K562 (cell line): ENCODE measurements at regions not wholly inside any gene's neighbourhood (a gene's known extent, or its start where the extent isn't known, plus 50 kb on each side); places are given as distances from the start of the nearest gene placed in this dataset.

Experiments
- CBX5 ChIP-seq: IDR thresholded peaks from 2 replicates; pipeline ENCODE4 v1.6.1; 2014; ENCODE audit warnings: low read depth, borderline replicate concordance
- CREM ChIP-seq: IDR thresholded peaks from 2 replicates; pipeline ENCODE4 v1.6.1; 2014; ENCODE audit warnings: antibody characterized with exemption, low read depth
- CTBP1 ChIP-seq: fragments of 450-650 bp; IDR thresholded peaks from 2 replicates; pipeline ENCODE4 v1.6.1; 2016; ENCODE audit warnings: borderline replicate concordance
- ETV6 ChIP-seq, 3 experiments: fragments of 150-350 bp in 1 of 3; sonication (generic) in 1 of 3; formaldehyde crosslinking in 1 of 3; IDR thresholded peaks; 2 replicates each; pipeline versions ENCODE4 v1.6.1 to v1.8.0; 2014 to 2022; ENCODE audit warnings: borderline replicate concordance in 2 of 3, low read depth in 2 of 3, antibody characterized with exemption in 1 of 3, low read length in 1 of 3, mild to moderate bottlenecking in 1 of 3, missing genetic modification reagents in 1 of 3
- KLF1 ChIP-seq: fragments of 450-650 bp; IDR thresholded peaks from 2 replicates; pipeline ENCODE4 v1.6.1; 2016; ENCODE audit warnings: missing genetic modification characterization, missing compliant biosample characterization
- KLF10 ChIP-seq: fragments of 250-450 bp; sonication (Bioruptor Pico); IDR thresholded peaks from 2 replicates; pipeline ENCODE4 v1.6.1; 2021; ENCODE audit warnings: matching md5 sums
- MAFG ChIP-seq: fragments of 450-650 bp; conservative IDR thresholded peaks from 2 replicates; pipeline ENCODE4 v1.6.1; 2016; ENCODE audit warnings: missing genetic modification characterization, missing compliant biosample characterization
- MAFK ChIP-seq: IDR thresholded peaks from 2 replicates; pipeline ENCODE4 v1.6.1; 2011; ENCODE audit warnings: low read length, improper control_type of control experiment
- MAZ ChIP-seq, 2 experiments: fragments of 450-650 bp in 1 of 2; sonication (generic) in 1 of 2; formaldehyde crosslinking; IDR thresholded peaks in 1 of 2; conservative IDR thresholded peaks in 1 of 2; 2 replicates each; pipeline versions ENCODE4 v1.4.0 to v1.5.0; 2020; ENCODE audit warnings: mild to moderate bottlenecking in 1 of 2, missing genetic modification reagents in 1 of 2
- NFATC3 ChIP-seq: fragments of 450-650 bp; IDR thresholded peaks from 2 replicates; pipeline ENCODE4 v1.6.1; 2017; ENCODE audit warnings: mild to moderate bottlenecking
- RB1 ChIP-seq: fragments of 450-650 bp; IDR thresholded peaks from 2 replicates; pipeline ENCODE4 v1.6.1; 2017; ENCODE audit warnings: low read depth, mild to moderate bottlenecking
- RHOXF2B ChIP-seq: fragments of 250-450 bp; sonication (Bioruptor Pico); conservative IDR thresholded peaks from 2 replicates; pipeline ENCODE4 v1.5.1; 2021
- SLC30A9 ChIP-seq: fragments of 250-450 bp; sonication (Bioruptor Pico); IDR thresholded peaks from 2 replicates; pipeline ENCODE4 v1.8.0; 2022; ENCODE audit warnings: mild to moderate bottlenecking, moderate library complexity
- SMAD3 ChIP-seq: fragments of 450-650 bp; formaldehyde crosslinking; conservative IDR thresholded peaks from 2 replicates; pipeline ENCODE4 v1.4.0; 2020; ENCODE audit warnings: mild to moderate bottlenecking
- TEAD1 ChIP-seq, 2 experiments: fragments of 450-650 bp in 1 of 2; sonication (generic) in 1 of 2; formaldehyde crosslinking; IDR thresholded peaks; 2 replicates each; pipeline versions ENCODE4 v1.4.0 to v1.8.0; 2020 to 2022; ENCODE audit warnings: mild to moderate bottlenecking in 2 of 2, missing genetic modification reagents in 1 of 2
- ZNF12 ChIP-seq: sonication (generic); formaldehyde crosslinking; IDR thresholded peaks from 2 replicates; pipeline ENCODE4 v1.4.0; 2020; ENCODE audit warnings: mild to moderate bottlenecking, missing genetic modification reagents
- ZNF75A ChIP-seq: fragments of 450-650 bp; formaldehyde crosslinking; IDR thresholded peaks from 2 replicates; pipeline ENCODE4 v1.4.0; 2020; ENCODE audit warnings: mild to moderate bottlenecking
- ZSCAN32 ChIP-seq: fragments of 450-650 bp; formaldehyde crosslinking; IDR thresholded peaks from 2 replicates; pipeline ENCODE4 v1.4.0; 2020; ENCODE audit warnings: mild to moderate bottlenecking, moderate library complexity
- TF ChIP-seq, protein P1 (sequence below): sonication (generic); formaldehyde crosslinking; IDR thresholded peaks from 2 replicates; pipeline ENCODE4 v1.4.0; 2020; ENCODE audit warnings: mild to moderate bottlenecking, missing genetic modification reagents
- TF ChIP-seq, protein P2 (sequence below), 3 experiments: fragments of 200-800 bp in 1 of 3; sonication (Bioruptor generic) in 1 of 3; sonication (generic) in 1 of 3; formaldehyde crosslinking in 1 of 3; IDR thresholded peaks; 2 replicates each; pipeline versions ENCODE4 v1.6.1 to v1.8.0; 2016 to 2022; ENCODE audit warnings: mild to moderate bottlenecking in 2 of 3, missing compliant biosample characterization in 2 of 3, missing genetic modification characterization in 2 of 3, missing genetic modification reagents in 1 of 3
- TF ChIP-seq, protein P3 (sequence below), 3 experiments: fragments of 200-800 bp in 1 of 3; fragments of 250-450 bp in 1 of 3; fragments of 450-650 bp in 1 of 3; sonication (Bioruptor Pico) in 1 of 3; sonication (Bioruptor generic) in 1 of 3; formaldehyde crosslinking in 1 of 3; IDR thresholded peaks; 2 replicates each; pipeline versions ENCODE4 v1.6.1 to v1.8.0; 2016 to 2022; ENCODE audit warnings: mild to moderate bottlenecking in 2 of 3, missing genetic modification characterization in 2 of 3, missing compliant biosample characterization in 1 of 3, moderate library complexity in 1 of 3

DNA sequence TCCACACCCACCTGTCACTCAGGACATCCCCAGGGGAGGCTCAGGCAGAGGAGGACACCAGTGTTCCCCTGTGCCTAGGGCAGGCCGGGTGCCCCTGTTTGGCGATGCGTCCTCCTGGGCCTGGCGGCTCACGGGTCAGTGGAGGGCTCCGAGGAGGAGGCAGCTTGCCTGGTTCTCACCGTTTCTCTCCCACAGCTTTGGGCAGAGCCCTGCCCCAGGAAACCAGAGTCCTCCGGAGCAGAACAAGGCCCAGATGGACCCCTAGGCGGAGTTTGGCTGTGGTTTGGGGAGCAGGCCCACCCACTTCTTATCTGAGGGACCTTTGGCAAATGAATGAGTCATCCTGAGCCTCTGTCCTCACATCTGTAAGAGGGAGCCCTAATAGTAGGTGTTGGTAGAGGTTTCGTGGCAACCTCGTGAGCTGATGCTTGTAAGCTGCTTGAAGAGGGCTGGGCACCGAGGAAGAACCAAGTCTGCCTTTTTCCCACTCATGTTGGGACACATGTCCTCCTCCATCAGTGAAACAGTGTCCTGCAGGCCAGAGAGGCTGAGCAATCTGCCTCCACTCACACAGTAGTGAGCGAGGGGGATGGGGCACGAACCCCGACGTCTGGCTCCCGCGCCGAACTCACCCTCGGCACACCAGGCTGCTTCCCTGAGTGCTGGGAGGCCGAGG, 247.0 kb upstream of the CIBAR2 start (continued):
- peak in 1 of 2 experiments; percentile 52; a peak in 1 of 4 replicates for TF ChIP-seq MAZ (CRISPR knock-in tag; conservative IDR thresholded peaks at IDR 0.05 in 1 of 2, IDR thresholded peaks at IDR 0.05 in 1 of 2)
- TF ChIP-seq SLC30A9 (CRISPR knock-in tag), result no peak
- TF ChIP-seq TEAD1 (CRISPR knock-in tag; IDR thresholded peaks at IDR 0.05), result no peak
- peak; percentile 87 for TF ChIP-seq CTBP1
- no peak for TF ChIP-seq ZSCAN32 (CRISPR knock-in tag)
- TF ChIP-seq, protein P1, sequence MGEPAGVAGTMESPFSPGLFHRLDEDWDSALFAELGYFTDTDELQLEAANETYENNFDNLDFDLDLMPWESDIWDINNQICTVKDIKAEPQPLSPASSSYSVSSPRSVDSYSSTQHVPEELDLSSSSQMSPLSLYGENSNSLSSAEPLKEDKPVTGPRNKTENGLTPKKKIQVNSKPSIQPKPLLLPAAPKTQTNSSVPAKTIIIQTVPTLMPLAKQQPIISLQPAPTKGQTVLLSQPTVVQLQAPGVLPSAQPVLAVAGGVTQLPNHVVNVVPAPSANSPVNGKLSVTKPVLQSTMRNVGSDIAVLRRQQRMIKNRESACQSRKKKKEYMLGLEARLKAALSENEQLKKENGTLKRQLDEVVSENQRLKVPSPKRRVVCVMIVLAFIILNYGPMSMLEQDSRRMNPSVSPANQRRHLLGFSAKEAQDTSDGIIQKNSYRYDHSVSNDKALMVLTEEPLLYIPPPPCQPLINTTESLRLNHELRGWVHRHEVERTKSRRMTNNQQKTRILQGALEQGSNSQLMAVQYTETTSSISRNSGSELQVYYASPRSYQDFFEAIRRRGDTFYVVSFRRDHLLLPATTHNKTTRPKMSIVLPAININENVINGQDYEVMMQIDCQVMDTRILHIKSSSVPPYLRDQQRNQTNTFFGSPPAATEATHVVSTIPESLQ (CRISPR knock-in tag), result 0 out of 2 replicates have a peak, but pooled peaks have one; percentile 66
- TF ChIP-seq NFATC3, result no peak
- peak; percentile 42; the same call in 1 of the 2 replicates for TF ChIP-seq MAFK
- no peak for TF ChIP-seq RB1
- TF ChIP-seq ETV6 (IDR thresholded peaks at IDR 0.05; ENCODE audit: borderline replicate concordance in 1 of 2, low read depth in 2 of 2, low read length in 1 of 2), result no peak
- no peak for TF ChIP-seq ETV6 (CRISPR knock-in tag; IDR thresholded peaks at IDR 0.05; ENCODE audit: borderline replicate concordance)
- TF ChIP-seq RHOXF2B (CRISPR knock-in tag), result no peak
- TF ChIP-seq ZNF12, result peak; percentile 73; the same call in 1 of the 2 replicates
- no peak for TF ChIP-seq CBX5
- TF ChIP-seq, protein P2, sequence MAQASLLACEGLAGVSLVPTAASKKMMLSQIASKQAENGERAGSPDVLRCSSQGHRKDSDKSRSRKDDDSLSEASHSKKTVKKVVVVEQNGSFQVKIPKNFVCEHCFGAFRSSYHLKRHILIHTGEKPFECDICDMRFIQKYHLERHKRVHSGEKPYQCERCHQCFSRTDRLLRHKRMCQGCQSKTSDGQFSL (CRISPR knock-in tag; IDR thresholded peaks at IDR 0.05), result peak; percentile 57; the same call in 1 of the 2 replicates
- TF ChIP-seq, protein P2 (tag; IDR thresholded peaks at IDR 0.05), result no peak
- peak; percentile 57; the same call in 1 of the 2 replicates for TF ChIP-seq CREM
- no peak for TF ChIP-seq ZNF75A
- peak; percentile 61 for TF ChIP-seq MAFG (tag)
- TF ChIP-seq SMAD3 (CRISPR knock-in tag), result no peak
- TF ChIP-seq, protein P3, sequence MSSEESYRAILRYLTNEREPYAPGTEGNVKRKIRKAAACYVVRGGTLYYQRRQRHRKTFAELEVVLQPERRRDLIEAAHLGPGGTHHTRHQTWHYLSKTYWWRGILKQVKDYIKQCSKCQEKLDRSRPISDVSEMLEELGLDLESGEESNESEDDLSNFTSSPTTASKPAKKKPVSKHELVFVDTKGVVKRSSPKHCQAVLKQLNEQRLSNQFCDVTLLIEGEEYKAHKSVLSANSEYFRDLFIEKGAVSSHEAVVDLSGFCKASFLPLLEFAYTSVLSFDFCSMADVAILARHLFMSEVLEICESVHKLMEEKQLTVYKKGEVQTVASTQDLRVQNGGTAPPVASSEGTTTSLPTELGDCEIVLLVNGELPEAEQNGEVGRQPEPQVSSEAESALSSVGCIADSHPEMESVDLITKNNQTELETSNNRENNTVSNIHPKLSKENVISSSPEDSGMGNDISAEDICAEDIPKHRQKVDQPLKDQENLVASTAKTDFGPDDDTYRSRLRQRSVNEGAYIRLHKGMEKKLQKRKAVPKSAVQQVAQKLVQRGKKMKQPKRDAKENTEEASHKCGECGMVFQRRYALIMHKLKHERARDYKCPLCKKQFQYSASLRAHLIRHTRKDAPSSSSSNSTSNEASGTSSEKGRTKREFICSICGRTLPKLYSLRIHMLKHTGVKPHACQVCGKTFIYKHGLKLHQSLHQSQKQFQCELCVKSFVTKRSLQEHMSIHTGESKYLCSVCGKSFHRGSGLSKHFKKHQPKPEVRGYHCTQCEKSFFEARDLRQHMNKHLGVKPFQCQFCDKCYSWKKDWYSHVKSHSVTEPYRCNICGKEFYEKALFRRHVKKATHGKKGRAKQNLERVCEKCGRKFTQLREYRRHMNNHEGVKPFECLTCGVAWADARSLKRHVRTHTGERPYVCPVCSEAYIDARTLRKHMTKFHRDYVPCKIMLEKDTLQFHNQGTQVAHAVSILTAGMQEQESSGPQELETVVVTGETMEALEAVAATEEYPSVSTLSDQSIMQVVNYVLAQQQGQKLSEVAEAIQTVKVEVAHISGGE (CRISPR knock-in tag; IDR thresholded peaks at IDR 0.05), result no peak
- TF ChIP-seq KLF1 (tag), result 0 out of 2 replicates have a peak, but pooled peaks have one; percentile 25
- no peak for TF ChIP-seq KLF10 (CRISPR knock-in tag)
